Medulla oblongata (tissue), 1 donor: ENCODE measurements at regions not wholly inside any gene's neighbourhood (a gene's known extent, or its start where the extent isn't known, plus 50 kb on each side); places are given as distances from the start of the nearest gene placed in this dataset.

ENCODE experiments used
- DNase-seq: peaks from one replicate; pipeline ENCODE4 v3.0.0-alpha.2; 2015; ENCODE audit errors: extremely low spot score

GRCh38 chr1:56442290-56442877, 137.0 kb downstream of the PLPP3 start:
- DNase-seq, result no peak

GRCh38 chr1:56441601-56442000, 137.8 kb downstream of the PLPP3 start:
- DNase-seq, result no peak

- no peak for DNase-seq
Observed at GRCh38 chr1:56439610-56440264, 139.6 kb downstream of the PLPP3 start.

GRCh38 chr1:56438901-56439551, 140.3 kb downstream of the PLPP3 start:
- DNase-seq, result no peak

- DNase-seq, result no peak
Observed at GRCh38 chr1:56437959-56438358, 141.4 kb downstream of the PLPP3 start.

GRCh38 chr1:56436912-56437417, 142.4 kb downstream of the PLPP3 start:
- DNase-seq, result peak; percentile 92

GRCh38 chr1:56436296-56436695, 143.1 kb downstream of the PLPP3 start:
- DNase-seq, result peak; percentile 64

- peak; percentile 97 for DNase-seq
Observed at GRCh38 chr1:56435434-56436262, 143.7 kb downstream of the PLPP3 start.

- DNase-seq, result no peak
Observed at GRCh38 chr1:56434740-56435139, 144.6 kb downstream of the PLPP3 start.

- no peak for DNase-seq
Observed at GRCh38 chr1:56434025-56434424, 145.3 kb downstream of the PLPP3 start.

- no peak for DNase-seq
Observed at GRCh38 chr1:56433056-56433577, 146.2 kb downstream of the PLPP3 start.

GRCh38 chr1:56432166-56432971, 147.0 kb downstream of the PLPP3 start:
- DNase-seq, result no peak

GRCh38 chr1:56430141-56430839, 149.1 kb downstream of the PLPP3 start:
- DNase-seq, result no peak

GRCh38 chr1:56429288-56429687, 150.1 kb downstream of the PLPP3 start:
- no peak for DNase-seq

GRCh38 chr1:56426587-56427381, 152.6 kb downstream of the PLPP3 start:
- DNase-seq, result no peak

- DNase-seq, result no peak
Observed at GRCh38 chr1:56425494-56426037, 153.8 kb downstream of the PLPP3 start.

GRCh38 chr1:56424744-56425493, 154.4 kb downstream of the PLPP3 start:
- DNase-seq, result no peak

- DNase-seq, result no peak
Observed at GRCh38 chr1:56423716-56424115, 155.6 kb downstream of the PLPP3 start.
